ENCODE measurements at regions not wholly inside any gene's neighbourhood (a gene's known extent, or its start where the extent isn't known, plus 50 kb on each side); places are given as distances from the start of the nearest gene placed in this dataset.

GRCh38 chr18:29176681-29177080 is 999.8 kb upstream of the CDH2 start:
- TF ChIP-seq CTCF (IDR thresholded peaks at IDR 0.05) (no peak), POLR2A (IDR thresholded peaks at IDR 0.05) (no peak)

Measured in heart left ventricle (tissue), 13 donors.